Jurkat, Clone E6-1 (cell line): ENCODE measurements at regions not wholly inside any gene's neighbourhood (a gene's known extent, or its start where the extent isn't known, plus 50 kb on each side); places are given as distances from the start of the nearest gene placed in this dataset.

ENCODE experiments used
- DNase-seq: peaks from one replicate; pipeline ENCODE4 v3.0.0-alpha.2; 2011; ENCODE audit warnings: low read depth, low spot score
- H3K4me3 ChIP-seq: 2 replicates; pipeline ENCODE4 v1.5.1; 2011; ENCODE audit warnings: mild to moderate bottlenecking, low read length, control low read depth, moderate library complexity

GRCh38 chr20:51860111-51860882 lies 58.0 kb upstream of the SALL4 start:
- no peak for DNase-seq
- H3K4me3 ChIP-seq: no peak overlapping the region

- H3K4me3 ChIP-seq: no peak overlapping the region
- DNase-seq: no peak
Observed at GRCh38 chr20:51856432-51856831, 54.1 kb upstream of the SALL4 start.

- DNase-seq: no peak
- no peak overlapping the region for H3K4me3 ChIP-seq
Observed at GRCh38 chr20:51854921-51855320, 52.6 kb upstream of the SALL4 start.
